Hepatocyte (in vitro differentiated cells): ENCODE measurements at regions not wholly inside any gene's neighbourhood (a gene's known extent, or its start where the extent isn't known, plus 50 kb on each side); places are given as distances from the start of the nearest gene placed in this dataset.

Source experiments
- EZH2 ChIP-seq: fragments of 200-600 bp; sonication (generic); IDR thresholded peaks from 2 replicates; pipeline ENCODE4 v1.6.1; 2016; ENCODE audit warnings: antibody characterized with exemption, mild to moderate bottlenecking, borderline replicate concordance
- TF ChIP-seq, protein P1 (sequence below): fragments of 200-600 bp; sonication (generic); IDR thresholded peaks from 2 replicates; pipeline ENCODE4 v1.5.1; 2016; ENCODE audit warnings: antibody characterized with exemption, mild to moderate bottlenecking; ENCODE audit not compliant: poor library complexity

DNA sequence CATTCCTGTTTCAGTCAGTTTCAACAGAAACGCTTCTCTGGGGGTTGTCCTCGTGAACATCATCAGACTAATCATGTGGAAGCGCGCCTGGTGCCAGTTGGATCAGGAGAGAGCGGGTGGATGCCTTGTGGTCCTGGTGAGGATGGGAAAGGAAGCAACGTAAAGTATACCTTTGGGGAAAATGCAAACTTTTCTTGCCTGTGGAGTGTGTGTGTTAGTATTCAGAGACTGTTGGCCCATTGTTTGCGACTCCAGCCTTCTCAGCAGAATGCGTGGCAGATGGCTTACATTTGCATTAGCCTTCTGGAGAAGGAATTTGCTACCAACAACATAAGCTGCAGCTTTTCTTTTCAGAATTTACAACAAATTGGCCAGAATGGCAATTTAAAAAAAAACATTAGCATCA, 173.9 kb downstream of the RWDD3 start:
- TF ChIP-seq, protein P1, sequence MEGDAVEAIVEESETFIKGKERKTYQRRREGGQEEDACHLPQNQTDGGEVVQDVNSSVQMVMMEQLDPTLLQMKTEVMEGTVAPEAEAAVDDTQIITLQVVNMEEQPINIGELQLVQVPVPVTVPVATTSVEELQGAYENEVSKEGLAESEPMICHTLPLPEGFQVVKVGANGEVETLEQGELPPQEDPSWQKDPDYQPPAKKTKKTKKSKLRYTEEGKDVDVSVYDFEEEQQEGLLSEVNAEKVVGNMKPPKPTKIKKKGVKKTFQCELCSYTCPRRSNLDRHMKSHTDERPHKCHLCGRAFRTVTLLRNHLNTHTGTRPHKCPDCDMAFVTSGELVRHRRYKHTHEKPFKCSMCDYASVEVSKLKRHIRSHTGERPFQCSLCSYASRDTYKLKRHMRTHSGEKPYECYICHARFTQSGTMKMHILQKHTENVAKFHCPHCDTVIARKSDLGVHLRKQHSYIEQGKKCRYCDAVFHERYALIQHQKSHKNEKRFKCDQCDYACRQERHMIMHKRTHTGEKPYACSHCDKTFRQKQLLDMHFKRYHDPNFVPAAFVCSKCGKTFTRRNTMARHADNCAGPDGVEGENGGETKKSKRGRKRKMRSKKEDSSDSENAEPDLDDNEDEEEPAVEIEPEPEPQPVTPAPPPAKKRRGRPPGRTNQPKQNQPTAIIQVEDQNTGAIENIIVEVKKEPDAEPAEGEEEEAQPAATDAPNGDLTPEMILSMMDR, result no peak
- no peak for TF ChIP-seq EZH2
